ENCODE measurements at regions not wholly inside any gene's neighbourhood (a gene's known extent, or its start where the extent isn't known, plus 50 kb on each side); places are given as distances from the start of the nearest gene placed in this dataset.

- Histone ChIP-seq H2AFZ (ENCODE audit: low read depth, low read length) (no peak overlapping the region), H4K20me1 (replicated peaks; ENCODE audit: control insufficient read depth, insufficient read depth, low read length) (peaks cover 16% of the 10 kb centered on the region; the same call in 1 of the 2 replicates), H3K79me2 (ENCODE audit: control insufficient read depth, insufficient read depth, low read length) (no peaks in the 10 kb centered on the region), H3K9me1 (ENCODE audit: control insufficient read depth, insufficient read depth, low read length) (no peaks in the 10 kb centered on the region), H3K4me2 (ENCODE audit: insufficient read depth, low read length) (no peak overlapping the region), H3K9ac (ENCODE audit: insufficient read depth in 1 of 2, low read depth in 2 of 2, low read length in 2 of 2) (no peak overlapping the region), H3K9me3 (replicated peaks; ENCODE audit: control insufficient read depth, insufficient read depth, low read depth, low read length) (no peaks in the 10 kb centered on the region), H3K27me3 (ENCODE audit: control insufficient read depth in 2 of 2, insufficient read depth in 2 of 2, low read length in 2 of 2) (peaks cover 27 to 82% of the 10 kb centered on the region in 2 experiments; a peak in 4 of 5 replicates), H3K27ac (ENCODE audit: extremely low read depth, low read depth, low read length) (no peak overlapping the region), H3K36me3 (ENCODE audit: control insufficient read depth, insufficient read depth, low read length) (no peaks in the 10 kb centered on the region), H3K4me3 (no peak overlapping the region), H3K4me1 (replicated peaks in 1 of 2; ENCODE audit: control insufficient read depth in 2 of 2, insufficient read depth in 2 of 2, low read length in 2 of 2) (no peaks in the 10 kb centered on the region; a peak in 1 of 5 replicates)
- intact Hi-C loops (cut with micrococcal nuclease): no loop called here
- DNase-seq (ENCODE audit: extremely low read depth in 1 of 4, low spot score in 3 of 4): no peak
- BruUV-seq (replicated peaks): no TSS peak
- WGBS (ENCODE audit: insufficient coverage, low coverage, missing lambda C conversion rate): 0% methylated on average over 9 of the region's 10 CpGs
- POLR2A ChIA-PET: no interaction called here
- CTCF ChIA-PET (ENCODE audit: low intra/inter-chr PET ratio): no interaction called here
- in situ Hi-C loops (cut with MboI): no loop called here
- FAIRE-seq: no peak
- no peak for TF ChIP-seq PTTG1 (tag; IDR thresholded peaks at IDR 0.05; ENCODE audit: low read depth)
- TF ChIP-seq ETV6 (IDR thresholded peaks at IDR 0.05; ENCODE audit: borderline replicate concordance in 1 of 2, low read depth in 2 of 2, low read length in 1 of 2): no peak
- no peak for TF ChIP-seq ETV6 (CRISPR knock-in tag; IDR thresholded peaks at IDR 0.05; ENCODE audit: borderline replicate concordance)
- no peak for TF ChIP-seq BRD4 (IDR thresholded peaks at IDR 0.05)
- no peak for TF ChIP-seq ZBTB12 (CRISPR knock-in tag; IDR thresholded peaks at IDR 0.05)
- no peak for TF ChIP-seq ZNF212 (CRISPR knock-in tag; IDR thresholded peaks at IDR 0.05)
- no peak for TF ChIP-seq CHAMP1 (IDR thresholded peaks at IDR 0.05)
- TF ChIP-seq CBFA2T2 (conservative IDR thresholded peaks at IDR 0.05): no peak
- no peak for TF ChIP-seq POLR2G (IDR thresholded peaks at IDR 0.05; ENCODE audit: low read depth, low read length)
- no peak for TF ChIP-seq ELK1 (CRISPR knock-in tag; IDR thresholded peaks at IDR 0.05)
- TF ChIP-seq U2AF2 (optimal IDR thresholded peaks at IDR 0.05; ENCODE audit: low read depth, low read length): no peak
- TF ChIP-seq SMARCE1 (IDR thresholded peaks at IDR 0.05): no peak
- TF ChIP-seq NFIX (CRISPR knock-in tag; IDR thresholded peaks at IDR 0.05; ENCODE audit: low read depth): no peak
- TF ChIP-seq MEF2A (IDR thresholded peaks at IDR 0.05; ENCODE audit: control insufficient read depth, low read depth, low read length): no peak
- TF ChIP-seq ZNF717 (CRISPR knock-in tag; IDR thresholded peaks at IDR 0.05): no peak
- no peak for TF ChIP-seq ZNF384 (IDR thresholded peaks at IDR 0.05; ENCODE audit: low read depth, low read length)
- no peak for TF ChIP-seq MLLT1 (IDR thresholded peaks at IDR 0.05)
- no peak for ATAC-seq
These were observed 94.9 kb upstream of the COL5A1 start for GRCh38 chr9:134546746-134547145.
